ENCODE measurements at regions not wholly inside any gene's neighbourhood (a gene's known extent, or its start where the extent isn't known, plus 50 kb on each side); places are given as distances from the start of the nearest gene placed in this dataset.

GRCh38 chr7:155386608-155387007 is 71.3 kb upstream of the EN2 start:
- TF ChIP-seq CTCF (IDR thresholded peaks at IDR 0.05; ENCODE audit: control extremely low read depth in 1 of 3, insufficient read depth in 1 of 3, low read depth in 1 of 3, low read length in 3 of 3) (no peak), ATF3 (IDR thresholded peaks at IDR 0.05; ENCODE audit: insufficient read depth, low read depth, low read length) (no peak), SIN3A (conservative IDR thresholded peaks at IDR 0.05 in 1 of 2, IDR thresholded peaks at IDR 0.05 in 1 of 2; ENCODE audit: low read depth in 1 of 2, low read length in 2 of 2) (no peak)
